Large intestine (tissue), 3 donors: ENCODE measurements at regions not wholly inside any gene's neighbourhood (a gene's known extent, or its start where the extent isn't known, plus 50 kb on each side); places are given as distances from the start of the nearest gene placed in this dataset.

Experiments
- DNase-seq, 2 donors: peaks; one replicate each; pipeline versions ENCODE4 v3.0.0 to v3.0.0-alpha.2; 2013
- H3K27ac ChIP-seq: one replicate; pipeline ENCODE4 v1.5.1; 2013; ENCODE audit warnings: low read length
- H3K27me3 ChIP-seq: 2 replicates; pipeline ENCODE4 v1.6.1; 2013; ENCODE audit warnings: low read length; ENCODE audit not compliant: control insufficient read depth, insufficient read depth
- H3K36me3 ChIP-seq: 2 replicates; pipeline ENCODE4 v1.6.1; 2013; ENCODE audit warnings: low read length; ENCODE audit not compliant: control insufficient read depth, insufficient read depth
- H3K4me1 ChIP-seq: one replicate; pipeline ENCODE4 v1.6.1; 2013; ENCODE audit warnings: low read length; ENCODE audit not compliant: control insufficient read depth, insufficient read depth
- H3K4me3 ChIP-seq: one replicate; pipeline ENCODE4 v1.5.1; 2013; ENCODE audit warnings: low read length
- H3K9me3 ChIP-seq: one replicate; pipeline ENCODE4 v1.6.1; 2013; ENCODE audit warnings: mild to moderate bottlenecking, low read depth, low read length, moderate library complexity; ENCODE audit not compliant: control insufficient read depth
- WGBS: methylation state at CpG from one replicate; pipeline ENCODE4 v1.1.5; 2013; ENCODE audit warnings: low lambda C conversion rate; ENCODE audit not compliant: insufficient coverage; 5-methylcytosine and 5-hydroxymethylcytosine counted together

GRCh38 chr2:144015655-144016245 is 504.2 kb downstream of the ZEB2 start:
- no peak for DNase-seq
- Histone ChIP-seq H3K4me1 (no peaks in the 10 kb centered on the region), H3K9me3 (no peaks in the 10 kb centered on the region), H3K27me3 (no peaks in the 10 kb centered on the region), H3K27ac (no peak overlapping the region), H3K4me3 (no peak overlapping the region), H3K36me3 (no peaks in the 10 kb centered on the region)
- WGBS = 89% methylated on average over 6 of the region's 6 CpGs

- no CpG with 5 or more reads among the region's 3 CpGs for WGBS
- H3K9me3 ChIP-seq = no peaks in the 10 kb centered on the region
- no peak overlapping the region for H3K27ac ChIP-seq
- no peak for DNase-seq
- H3K27me3 ChIP-seq = no peaks in the 10 kb centered on the region
- H3K36me3 ChIP-seq = no peaks in the 10 kb centered on the region
- H3K4me3 ChIP-seq = no peak overlapping the region
- no peaks in the 10 kb centered on the region for H3K4me1 ChIP-seq
These were observed 504.9 kb downstream of the ZEB2 start for GRCh38 chr2:144015036-144015435.

- H3K9me3 ChIP-seq = no peaks in the 10 kb centered on the region
- no peak overlapping the region for H3K4me3 ChIP-seq
- no peaks in the 10 kb centered on the region for H3K27me3 ChIP-seq
- no peaks in the 10 kb centered on the region for H3K4me1 ChIP-seq
- no peaks in the 10 kb centered on the region for H3K36me3 ChIP-seq
- no peak overlapping the region for H3K27ac ChIP-seq
- no CpG with 5 or more reads among the region's 5 CpGs for WGBS
- no peak for DNase-seq
These were observed 505.8 kb downstream of the ZEB2 start for GRCh38 chr2:144014103-144014502.

GRCh38 chr2:144012304-144012703 is 507.6 kb downstream of the ZEB2 start:
- H3K4me1 ChIP-seq = no peaks in the 10 kb centered on the region
- no peaks in the 10 kb centered on the region for H3K9me3 ChIP-seq
- no peak overlapping the region for H3K4me3 ChIP-seq
- no peak overlapping the region for H3K27ac ChIP-seq
- DNase-seq = no peak
- no peaks in the 10 kb centered on the region for H3K27me3 ChIP-seq
- no CpG with 5 or more reads among the region's 4 CpGs for WGBS
- H3K36me3 ChIP-seq = no peaks in the 10 kb centered on the region

GRCh38 chr2:144011553-144011952 is 508.4 kb downstream of the ZEB2 start:
- no peak overlapping the region for H3K27ac ChIP-seq
- no peaks in the 10 kb centered on the region for H3K9me3 ChIP-seq
- no peak for DNase-seq
- no peaks in the 10 kb centered on the region for H3K36me3 ChIP-seq
- 83% methylated on average over 1 of the region's 2 CpGs for WGBS
- H3K27me3 ChIP-seq = no peaks in the 10 kb centered on the region
- no peak overlapping the region for H3K4me3 ChIP-seq
- no peaks in the 10 kb centered on the region for H3K4me1 ChIP-seq

GRCh38 chr2:144011098-144011497 is 508.8 kb downstream of the ZEB2 start:
- Histone ChIP-seq H3K27me3 (no peaks in the 10 kb centered on the region), H3K4me1 (no peaks in the 10 kb centered on the region), H3K36me3 (no peaks in the 10 kb centered on the region), H3K27ac (no peak overlapping the region), H3K4me3 (no peak overlapping the region), H3K9me3 (no peaks in the 10 kb centered on the region)
- DNase-seq = no peak

- no peak for DNase-seq
- H3K4me1 ChIP-seq = no peaks in the 10 kb centered on the region
- no CpG with 5 or more reads among the region's 1 CpG for WGBS
These were observed 509.7 kb downstream of the ZEB2 start for GRCh38 chr2:144010096-144010836.

GRCh38 chr2:144006139-144006538 is 513.8 kb downstream of the ZEB2 start:
- no peak for DNase-seq
- WGBS = no CpG with 5 or more reads among the region's 7 CpGs
- Histone ChIP-seq H3K27ac (no peak overlapping the region), H3K27me3 (no peaks in the 10 kb centered on the region), H3K4me3 (no peak overlapping the region), H3K4me1 (no peaks in the 10 kb centered on the region), H3K9me3 (no peaks in the 10 kb centered on the region), H3K36me3 (no peaks in the 10 kb centered on the region)

More at GRCh38 chr2:144010096-144010836, 509.7 kb downstream of the ZEB2 start:
- Histone ChIP-seq H3K27me3 (no peaks in the 10 kb centered on the region), H3K4me3 (no peak overlapping the region), H3K36me3 (no peaks in the 10 kb centered on the region), H3K27ac (no peak overlapping the region), H3K9me3 (no peaks in the 10 kb centered on the region)

GRCh38 chr2:144004742-144005141 is 515.2 kb downstream of the ZEB2 start:
- no peaks in the 10 kb centered on the region for H3K36me3 ChIP-seq
- H3K4me1 ChIP-seq = no peaks in the 10 kb centered on the region
- no peaks in the 10 kb centered on the region for H3K27me3 ChIP-seq
- no peak overlapping the region for H3K27ac ChIP-seq
- 100% methylated on average over 1 of the region's 9 CpGs for WGBS
- H3K4me3 ChIP-seq = no peak overlapping the region
- H3K9me3 ChIP-seq = no peaks in the 10 kb centered on the region
- DNase-seq = no peak

GRCh38 chr2:144003460-144004075 is 516.4 kb downstream of the ZEB2 start:
- Histone ChIP-seq H3K9me3 (no peaks in the 10 kb centered on the region), H3K27me3 (no peaks in the 10 kb centered on the region), H3K4me1 (no peaks in the 10 kb centered on the region), H3K27ac (no peak overlapping the region), H3K4me3 (no peak overlapping the region), H3K36me3 (no peaks in the 10 kb centered on the region)
- DNase-seq = no peak
- 100% methylated on average over 2 of the region's 2 CpGs for WGBS
